ENCODE measurements at regions not wholly inside any gene's neighbourhood (a gene's known extent, or its start where the extent isn't known, plus 50 kb on each side); places are given as distances from the start of the nearest gene placed in this dataset.

GRCh38 chr2:156145469-156145868 is 187.1 kb downstream of the NR4A2 start:
- Histone ChIP-seq H3K27me3 (ENCODE audit: control insufficient read depth in 2 of 2, insufficient read depth in 2 of 2, low read length in 2 of 2) (no peaks in the 10 kb centered on the region), H3K79me2 (ENCODE audit: control insufficient read depth, insufficient read depth, low read length) (no peaks in the 10 kb centered on the region), H3K9ac (replicated peaks; ENCODE audit: extremely low read depth, insufficient read depth, low read length) (no peak overlapping the region), H3K9me3 (replicated peaks; ENCODE audit: control insufficient read depth, insufficient read depth, low read length) (no peaks in the 10 kb centered on the region), H3K9me1 (replicated peaks; ENCODE audit: control insufficient read depth, extremely low read depth, insufficient read depth, low read length) (no peaks in the 10 kb centered on the region), H3K36me3 (ENCODE audit: control insufficient read depth in 2 of 2, extremely low read depth in 1 of 2, insufficient read depth in 2 of 2, low read length in 2 of 2) (no peaks in the 10 kb centered on the region), H2AFZ (ENCODE audit: low read depth, low read length) (no peak overlapping the region), H3K27ac (ENCODE audit: insufficient read depth, low read depth, low read length) (no peak overlapping the region), H3K4me2 (ENCODE audit: insufficient read depth, low read length) (no peak overlapping the region), H3K4me3 (replicated peaks in 1 of 3; ENCODE audit: insufficient read depth in 1 of 3, low read depth in 1 of 3, low read length in 3 of 3) (no peak overlapping the region), H4K20me1 (replicated peaks; ENCODE audit: control insufficient read depth, extremely low read depth, insufficient read depth, low read length) (no peaks in the 10 kb centered on the region), H3K4me1 (ENCODE audit: control insufficient read depth, extremely low read depth, insufficient read depth, low read length) (no peaks in the 10 kb centered on the region)
- dilution Hi-C loops (cut with MboI; ENCODE audit: extremely low pct_ligation_motif_present, low sequenced_read_pairs) (no loop called here), intact Hi-C loops (cut with micrococcal nuclease) (no loop called here)
- CTCF ChIA-PET, result no interaction called here
- no TSS peak for BruUV-seq (replicated peaks)
- TF ChIP-seq JUN (IDR thresholded peaks at IDR 0.05; ENCODE audit: borderline replicate concordance, insufficient read depth, insufficient read length, low read depth), result no peak
- no peak for TF ChIP-seq MYC (IDR thresholded peaks at IDR 0.05; ENCODE audit: low read depth, low read length)
- TF ChIP-seq GATA2 (IDR thresholded peaks at IDR 0.05; ENCODE audit: insufficient read depth, insufficient read length, low read depth, low read length), result no peak
- TF ChIP-seq MAX (IDR thresholded peaks at IDR 0.05; ENCODE audit: insufficient read depth, insufficient read length), result no peak
- TF ChIP-seq POLR2AphosphoS5 (IDR thresholded peaks at IDR 0.05; ENCODE audit: insufficient read depth, low read depth, low read length), result no peak
- no peak for TF ChIP-seq EZH2 (IDR thresholded peaks at IDR 0.05; ENCODE audit: borderline replicate concordance, low read depth, low read length, severe bottlenecking)
- TF ChIP-seq FOS (IDR thresholded peaks at IDR 0.05; ENCODE audit: borderline replicate concordance, insufficient read depth, low read length), result no peak
- no peak for TF ChIP-seq CTCF (IDR thresholded peaks at IDR 0.05; ENCODE audit: extremely low read depth in 1 of 2, insufficient read depth in 1 of 2, low read depth in 1 of 2, low read length in 2 of 2)
- no peak for TF ChIP-seq POLR2A (IDR thresholded peaks at IDR 0.05; ENCODE audit: low read depth, low read length)
- POLR2A ChIA-PET, result no interaction called here
- DNase-seq (ENCODE audit: low read depth, low spot score) (no peak), FAIRE-seq (no peak)
